IgD-negative memory B cell (primary cell): ENCODE measurements at regions not wholly inside any gene's neighbourhood (a gene's known extent, or its start where the extent isn't known, plus 50 kb on each side); places are given as distances from the start of the nearest gene placed in this dataset.

Source experiments
- H3K27ac Mint-ChIP-seq, 3 donors: one replicate each; pipeline ENCODE4 v1.8.0; 2020 to 2022; ENCODE audit warnings: mild to moderate bottlenecking in 3 of 3, mixed read lengths in 3 of 3, moderate library complexity in 1 of 3
- H3K27me3 Mint-ChIP-seq: one replicate; pipeline ENCODE4 v1.8.0; 2021; ENCODE audit warnings: mixed read lengths
- H3K36me3 Mint-ChIP-seq: one replicate; pipeline ENCODE4 v1.8.0; 2020; ENCODE audit warnings: mild to moderate bottlenecking, mixed read lengths
- H3K4me1 Mint-ChIP-seq, 3 donors: one replicate each; pipeline ENCODE4 v1.8.0; 2020 to 2022; ENCODE audit warnings: mixed read lengths in 3 of 3, mild to moderate bottlenecking in 1 of 3
- H3K4me3 Mint-ChIP-seq, 4 donors: one replicate each; pipeline ENCODE4 v1.8.0; 2020 to 2022; ENCODE audit warnings: mild to moderate bottlenecking in 4 of 4, mixed read lengths in 4 of 4, moderate library complexity in 3 of 4
- H3K9me3 Mint-ChIP-seq, 3 donors: one replicate each; pipeline ENCODE4 v1.8.0; 2020 to 2021; ENCODE audit warnings: mixed read lengths in 3 of 3, mild to moderate bottlenecking in 1 of 3

GRCh38 chr5:35316611-35317274 lies 86.5 kb upstream of the PRLR start:
- H3K36me3 Mint-ChIP-seq: no peaks in the 10 kb centered on the region

GRCh38 chr5:35313291-35313690 lies 83.0 kb upstream of the PRLR start:
- H3K4me3 Mint-ChIP-seq: no peak overlapping the region
- no peaks in the 10 kb centered on the region for H3K27me3 Mint-ChIP-seq
- H3K36me3 Mint-ChIP-seq: no peaks in the 10 kb centered on the region
- H3K4me1 Mint-ChIP-seq: no peaks in the 10 kb centered on the region
- H3K9me3 Mint-ChIP-seq: peaks cover 0 to 5% (median 0%) of the 10 kb centered on the region in 3 donors
- no peak overlapping the region for H3K27ac Mint-ChIP-seq

More at GRCh38 chr5:35316611-35317274, 86.5 kb upstream of the PRLR start:
- peaks cover 0 to 11% (median 5%) of the 10 kb centered on the region in 3 donors for H3K4me1 Mint-ChIP-seq
- H3K9me3 Mint-ChIP-seq: peaks cover 0 to 5% (median 0%) of the 10 kb centered on the region in 3 donors
- H3K27ac Mint-ChIP-seq: peak overlapping the region in 1 of 3 donors; percentile 58
- no peak overlapping the region for H3K4me3 Mint-ChIP-seq
- H3K27me3 Mint-ChIP-seq: no peaks in the 10 kb centered on the region

GRCh38 chr5:35312267-35312666 lies 82.0 kb upstream of the PRLR start:
- H3K27me3 Mint-ChIP-seq: no peaks in the 10 kb centered on the region
- H3K4me3 Mint-ChIP-seq: no peak overlapping the region
- no peaks in the 10 kb centered on the region for H3K36me3 Mint-ChIP-seq
- H3K9me3 Mint-ChIP-seq: peaks cover 0 to 5% (median 0%) of the 10 kb centered on the region in 3 donors
- no peaks in the 10 kb centered on the region for H3K4me1 Mint-ChIP-seq
- H3K27ac Mint-ChIP-seq: no peak overlapping the region

- no peak overlapping the region for H3K27ac Mint-ChIP-seq
- H3K9me3 Mint-ChIP-seq: peaks cover 0 to 5% (median 0%) of the 10 kb centered on the region in 3 donors
- H3K4me3 Mint-ChIP-seq: no peak overlapping the region
- H3K4me1 Mint-ChIP-seq: no peaks in the 10 kb centered on the region
- H3K36me3 Mint-ChIP-seq: no peaks in the 10 kb centered on the region
- H3K27me3 Mint-ChIP-seq: peaks cover 1% of the 10 kb centered on the region
Measured at GRCh38 chr5:35309365-35310130, 79.3 kb upstream of the PRLR start.

- H3K27ac Mint-ChIP-seq: no peak overlapping the region
- no peaks in the 10 kb centered on the region for H3K4me1 Mint-ChIP-seq
- no peak overlapping the region for H3K4me3 Mint-ChIP-seq
- no peaks in the 10 kb centered on the region for H3K36me3 Mint-ChIP-seq
- H3K27me3 Mint-ChIP-seq: peaks cover 1% of the 10 kb centered on the region
- no peaks in the 10 kb centered on the region for H3K9me3 Mint-ChIP-seq
Measured at GRCh38 chr5:35308421-35308820, 78.1 kb upstream of the PRLR start.

GRCh38 chr5:35306716-35307365 lies 76.6 kb upstream of the PRLR start:
- Mint-ChIP-seq H3K27me3 (peaks cover 1% of the 10 kb centered on the region), H3K27ac (no peak overlapping the region), H3K4me3 (no peak overlapping the region), H3K4me1 (peaks cover 0 to 1% (median 0%) of the 10 kb centered on the region in 3 donors), H3K36me3 (no peaks in the 10 kb centered on the region), H3K9me3 (no peaks in the 10 kb centered on the region)

GRCh38 chr5:35305336-35306020 lies 75.2 kb upstream of the PRLR start:
- Mint-ChIP-seq H3K36me3 (no peaks in the 10 kb centered on the region), H3K9me3 (peaks cover 0 to 5% (median 0%) of the 10 kb centered on the region in 3 donors), H3K4me3 (no peak overlapping the region), H3K27me3 (peaks cover 1% of the 10 kb centered on the region), H3K4me1 (peaks cover 0 to 3% (median 1%) of the 10 kb centered on the region in 3 donors), H3K27ac (no peak overlapping the region)

- Mint-ChIP-seq H3K27ac (no peak overlapping the region), H3K4me3 (no peak overlapping the region), H3K36me3 (no peaks in the 10 kb centered on the region), H3K27me3 (peaks cover 1% of the 10 kb centered on the region), H3K9me3 (peaks cover 0 to 10% (median 0%) of the 10 kb centered on the region in 3 donors), H3K4me1 (peaks cover 0 to 3% (median 1%) of the 10 kb centered on the region in 3 donors)
Measured at GRCh38 chr5:35304291-35304690, 74.0 kb upstream of the PRLR start.

- Mint-ChIP-seq H3K27me3 (peaks cover 1% of the 10 kb centered on the region), H3K36me3 (no peaks in the 10 kb centered on the region), H3K9me3 (peaks cover 0 to 10% (median 0%) of the 10 kb centered on the region in 3 donors), H3K4me1 (peaks cover 0 to 3% (median 1%) of the 10 kb centered on the region in 3 donors), H3K27ac (no peak overlapping the region), H3K4me3 (no peak overlapping the region)
Measured at GRCh38 chr5:35303152-35303551, 72.9 kb upstream of the PRLR start.

- H3K27me3 Mint-ChIP-seq: peaks cover 1% of the 10 kb centered on the region
- H3K4me3 Mint-ChIP-seq: no peak overlapping the region
- H3K4me1 Mint-ChIP-seq: peaks cover 0 to 3% (median 1%) of the 10 kb centered on the region in 3 donors
- H3K9me3 Mint-ChIP-seq: peaks cover 0 to 10% (median 0%) of the 10 kb centered on the region in 3 donors
- no peak overlapping the region for H3K27ac Mint-ChIP-seq
- no peaks in the 10 kb centered on the region for H3K36me3 Mint-ChIP-seq
Measured at GRCh38 chr5:35302544-35302943, 72.3 kb upstream of the PRLR start.

GRCh38 chr5:35297755-35298154 lies 67.5 kb upstream of the PRLR start:
- Mint-ChIP-seq H3K4me3 (no peak overlapping the region), H3K27ac (no peak overlapping the region), H3K27me3 (no peaks in the 10 kb centered on the region), H3K9me3 (peaks cover 0 to 13% (median 0%) of the 10 kb centered on the region in 3 donors), H3K36me3 (no peaks in the 10 kb centered on the region), H3K4me1 (peaks cover 0 to 4% (median 3%) of the 10 kb centered on the region in 3 donors)

- Mint-ChIP-seq H3K27ac (no peak overlapping the region), H3K9me3 (peaks cover 0 to 19% (median 7%) of the 10 kb centered on the region in 3 donors), H3K36me3 (no peaks in the 10 kb centered on the region), H3K4me1 (peaks cover 0 to 4% (median 0%) of the 10 kb centered on the region in 3 donors), H3K4me3 (no peak overlapping the region), H3K27me3 (no peaks in the 10 kb centered on the region)
Measured at GRCh38 chr5:35294976-35295375, 64.7 kb upstream of the PRLR start.

- H3K4me1 Mint-ChIP-seq: peaks cover 0 to 4% (median 0%) of the 10 kb centered on the region in 3 donors
- H3K36me3 Mint-ChIP-seq: no peaks in the 10 kb centered on the region
- H3K27ac Mint-ChIP-seq: no peak overlapping the region
- peaks cover 0 to 19% (median 7%) of the 10 kb centered on the region in 3 donors for H3K9me3 Mint-ChIP-seq
- H3K27me3 Mint-ChIP-seq: no peaks in the 10 kb centered on the region
- H3K4me3 Mint-ChIP-seq: no peak overlapping the region
Measured at GRCh38 chr5:35294017-35294416, 63.7 kb upstream of the PRLR start.

- Mint-ChIP-seq H3K27ac (no peak overlapping the region), H3K4me3 (no peak overlapping the region), H3K9me3 (peaks cover 2 to 3% (median 2%) of the 10 kb centered on the region in 3 donors), H3K4me1 (no peaks in the 10 kb centered on the region), H3K27me3 (peaks cover 1% of the 10 kb centered on the region), H3K36me3 (no peaks in the 10 kb centered on the region)
Measured at GRCh38 chr5:35285435-35285834, 55.1 kb upstream of the PRLR start.

GRCh38 chr5:35285011-35285410 lies 54.7 kb upstream of the PRLR start:
- Mint-ChIP-seq H3K4me1 (no peaks in the 10 kb centered on the region), H3K4me3 (no peak overlapping the region), H3K36me3 (no peaks in the 10 kb centered on the region), H3K27me3 (peaks cover 1% of the 10 kb centered on the region), H3K9me3 (peaks cover 2 to 3% (median 2%) of the 10 kb centered on the region in 3 donors), H3K27ac (no peak overlapping the region)
